Right lobe of liver (tissue), 4 donors: ENCODE measurements at regions not wholly inside any gene's neighbourhood (a gene's known extent, or its start where the extent isn't known, plus 50 kb on each side); places are given as distances from the start of the nearest gene placed in this dataset.

Source experiments
- POLR2A ChIP-seq: fragments of 450-650 bp; IDR thresholded peaks from one replicate; pipeline ENCODE4 v1.6.1; 2017; ENCODE audit warnings: antibody characterized with exemption, mild to moderate bottlenecking
- TF ChIP-seq, protein P1 (sequence below), 4 donors: fragments of 200-600 bp in 3 of 4; fragments of 450-650 bp in 1 of 4; IDR thresholded peaks; one replicate each; pipeline versions ENCODE4 v1.5.1 to v1.8.0; 2016 to 2022; ENCODE audit warnings: antibody characterized with exemption in 4 of 4, mild to moderate bottlenecking in 2 of 4
- donor health status: DM: no; HTN: no; CAD: no.
- donor health status: DM: no; HTN: no; CAD: no.
- donor health status: DM: no; HTN: yes; CAD: no.

DNA sequence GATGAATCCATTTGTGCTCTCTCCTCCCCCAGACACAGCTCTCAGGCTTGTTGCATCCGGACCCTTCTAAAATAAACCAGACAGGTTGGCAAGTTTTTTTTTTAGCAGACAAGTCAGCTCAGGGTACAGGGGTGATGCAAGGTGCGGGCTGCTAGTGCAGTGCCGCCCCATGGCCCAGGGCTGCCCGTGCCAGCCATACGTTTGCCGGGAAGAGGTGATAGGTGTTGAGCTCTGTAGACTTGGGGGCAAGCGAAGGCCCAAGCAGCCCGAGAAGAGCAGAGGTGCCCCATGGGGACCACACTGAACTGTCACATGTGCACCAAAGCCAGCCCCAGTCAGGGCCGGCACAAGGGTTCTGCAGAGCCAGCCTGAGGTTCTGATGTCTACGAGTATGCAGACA lies 57.1 kb upstream of the PDSS1 start:
- TF ChIP-seq, protein P1, sequence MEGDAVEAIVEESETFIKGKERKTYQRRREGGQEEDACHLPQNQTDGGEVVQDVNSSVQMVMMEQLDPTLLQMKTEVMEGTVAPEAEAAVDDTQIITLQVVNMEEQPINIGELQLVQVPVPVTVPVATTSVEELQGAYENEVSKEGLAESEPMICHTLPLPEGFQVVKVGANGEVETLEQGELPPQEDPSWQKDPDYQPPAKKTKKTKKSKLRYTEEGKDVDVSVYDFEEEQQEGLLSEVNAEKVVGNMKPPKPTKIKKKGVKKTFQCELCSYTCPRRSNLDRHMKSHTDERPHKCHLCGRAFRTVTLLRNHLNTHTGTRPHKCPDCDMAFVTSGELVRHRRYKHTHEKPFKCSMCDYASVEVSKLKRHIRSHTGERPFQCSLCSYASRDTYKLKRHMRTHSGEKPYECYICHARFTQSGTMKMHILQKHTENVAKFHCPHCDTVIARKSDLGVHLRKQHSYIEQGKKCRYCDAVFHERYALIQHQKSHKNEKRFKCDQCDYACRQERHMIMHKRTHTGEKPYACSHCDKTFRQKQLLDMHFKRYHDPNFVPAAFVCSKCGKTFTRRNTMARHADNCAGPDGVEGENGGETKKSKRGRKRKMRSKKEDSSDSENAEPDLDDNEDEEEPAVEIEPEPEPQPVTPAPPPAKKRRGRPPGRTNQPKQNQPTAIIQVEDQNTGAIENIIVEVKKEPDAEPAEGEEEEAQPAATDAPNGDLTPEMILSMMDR (IDR thresholded peaks at IDR 0.05): no peak
- no peak for TF ChIP-seq POLR2A
